ENCODE measurements at regions not wholly inside any gene's neighbourhood (a gene's known extent, or its start where the extent isn't known, plus 50 kb on each side); places are given as distances from the start of the nearest gene placed in this dataset.

GRCh38 chr4:38497121-38497520, 166.9 kb upstream of the KLF3 start:
- no peak for TF ChIP-seq CTCF (IDR thresholded peaks at IDR 0.05)
- no peak for TF ChIP-seq POLR2A (IDR thresholded peaks at IDR 0.05)

Measured in Peyer's patch (tissue), 4 donors.